ENCODE measurements at regions not wholly inside any gene's neighbourhood (a gene's known extent, or its start where the extent isn't known, plus 50 kb on each side); places are given as distances from the start of the nearest gene placed in this dataset.

- DNase-seq, result peak in 1 of 10 donors; percentile 25
- intact Hi-C loops (cut with DNase I), result no loop called here
Measured at GRCh38 chr20:58139849-58140786, 88.3 kb downstream of the ANKRD60 start.

- DNase-seq, result no peak
- intact Hi-C loops (cut with DNase I), result no loop called here
Measured at GRCh38 chr20:58138395-58138794, 90.1 kb downstream of the ANKRD60 start.

GRCh38 chr20:58137651-58138265 is 90.7 kb downstream of the ANKRD60 start:
- intact Hi-C loops (cut with DNase I), result no loop called here
- no peak for DNase-seq

- no peak for DNase-seq
- intact Hi-C loops (cut with DNase I), result no loop called here
Measured at GRCh38 chr20:58137236-58137635, 91.2 kb downstream of the ANKRD60 start.

- DNase-seq, result no peak
- intact Hi-C loops (cut with DNase I), result no loop called here
Measured at GRCh38 chr20:58136149-58136484, 92.3 kb downstream of the ANKRD60 start.

GRCh38 chr20:58135441-58136148 is 92.9 kb downstream of the ANKRD60 start:
- intact Hi-C loops (cut with DNase I), result no loop called here
- no peak for DNase-seq

- DNase-seq, result no peak
Measured at GRCh38 chr20:58133020-58133808, 95.2 kb downstream of the ANKRD60 start.

GRCh38 chr20:58131551-58132142 is 96.8 kb downstream of the ANKRD60 start:
- intact Hi-C loops (cut with DNase I), result no loop called here
- DNase-seq, result no peak

More at GRCh38 chr20:58133020-58133808, 95.2 kb downstream of the ANKRD60 start:
- intact Hi-C loops (cut with DNase I), result no loop called here

GRCh38 chr20:58131151-58131550 is 97.3 kb downstream of the ANKRD60 start:
- intact Hi-C loops (cut with DNase I), result no loop called here
- DNase-seq, result no peak

- DNase-seq, result no peak
- intact Hi-C loops (cut with DNase I), result no loop called here
Measured at GRCh38 chr20:58130581-58130980, 97.9 kb downstream of the ANKRD60 start.

- intact Hi-C loops (cut with DNase I), result no loop called here
- DNase-seq, result no peak
Measured at GRCh38 chr20:58130156-58130555, 98.3 kb downstream of the ANKRD60 start.

- intact Hi-C loops (cut with DNase I), result no loop called here
- DNase-seq, result no peak
Measured at GRCh38 chr20:58129721-58130151, 98.7 kb downstream of the ANKRD60 start.

GRCh38 chr20:58128635-58129625 is 99.5 kb downstream of the ANKRD60 start:
- DNase-seq, result no peak
- intact Hi-C loops (cut with DNase I), result no loop called here

- DNase-seq, result no peak
- intact Hi-C loops (cut with DNase I), result no loop called here
Measured at GRCh38 chr20:58127701-58128111, 100.7 kb downstream of the ANKRD60 start.

- intact Hi-C loops (cut with DNase I), result no loop called here
- no peak for DNase-seq
Measured at GRCh38 chr20:58125726-58126125, 102.7 kb downstream of the ANKRD60 start.

GRCh38 chr20:58117944-58118343 is 110.5 kb downstream of the ANKRD60 start:
- intact Hi-C loops (cut with DNase I), result no loop called here
- DNase-seq, result no peak

- intact Hi-C loops (cut with DNase I), result no loop called here
- DNase-seq, result no peak
Measured at GRCh38 chr20:58116505-58116904, 111.9 kb downstream of the ANKRD60 start.

- no peak for DNase-seq
- intact Hi-C loops (cut with DNase I), result no loop called here
Measured at GRCh38 chr20:58113716-58114115, 114.7 kb downstream of the ANKRD60 start.
